IPS-15b (cell line): ENCODE measurements at regions not wholly inside any gene's neighbourhood (a gene's known extent, or its start where the extent isn't known, plus 50 kb on each side); places are given as distances from the start of the nearest gene placed in this dataset.
"Not testable (repeated sequence)": the region's sequence is repeated elsewhere in the genome, so short reads cannot be mapped to it uniquely, and the experiment has no call there.

ENCODE experiments used
- H3K27me3 ChIP-seq: one replicate; pipeline ENCODE4 v1.6.1; 2013; ENCODE audit warnings: low read length; ENCODE audit not compliant: control insufficient read depth, insufficient read depth
- H3K36me3 ChIP-seq: one replicate; pipeline ENCODE4 v1.6.1; 2013; ENCODE audit warnings: low read length; ENCODE audit not compliant: control insufficient read depth, insufficient read depth
- H3K4me1 ChIP-seq: one replicate; pipeline ENCODE4 v1.6.1; 2013; ENCODE audit warnings: mild to moderate bottlenecking, low read length; ENCODE audit not compliant: control insufficient read depth, insufficient read depth
- H3K4me3 ChIP-seq: one replicate; pipeline ENCODE4 v1.5.1; 2013; ENCODE audit warnings: low read depth, low read length
- H3K9ac ChIP-seq: one replicate; pipeline ENCODE4 v1.6.1; 2013; ENCODE audit warnings: low read depth, mild to moderate bottlenecking, low read length
- H3K9me3 ChIP-seq: one replicate; pipeline ENCODE4 v1.6.1; 2013; ENCODE audit warnings: mild to moderate bottlenecking, low read length; ENCODE audit not compliant: control insufficient read depth, insufficient read depth

GRCh38 chr9:97166496-97167138 lies 127.7 kb upstream of the CTSV start:
- not testable (repeated sequence) for H3K4me3 ChIP-seq, H3K27me3 ChIP-seq, H3K9me3 ChIP-seq, H3K36me3 ChIP-seq, H3K4me1 ChIP-seq, H3K9ac ChIP-seq

GRCh38 chr9:97160255-97160654 lies 121.3 kb upstream of the CTSV start:
- H3K36me3 ChIP-seq, result peaks cover 25% of the 10 kb centered on the region
- H3K4me1 ChIP-seq, result no peaks in the 10 kb centered on the region
- no peak overlapping the region for H3K4me3 ChIP-seq
- no peaks in the 10 kb centered on the region for H3K27me3 ChIP-seq
- H3K9ac ChIP-seq, result no peak overlapping the region
- no peaks in the 10 kb centered on the region for H3K9me3 ChIP-seq

GRCh38 chr9:97158722-97159121 lies 119.8 kb upstream of the CTSV start:
- H3K36me3 ChIP-seq, result peaks cover 41% of the 10 kb centered on the region
- H3K4me1 ChIP-seq, H3K27me3 ChIP-seq, H3K9ac ChIP-seq, H3K9me3 ChIP-seq, H3K4me3 ChIP-seq: not testable (repeated sequence)

- H3K36me3 ChIP-seq, result peaks cover 60% of the 10 kb centered on the region
- not testable (repeated sequence) for H3K9me3 ChIP-seq, H3K4me1 ChIP-seq, H3K27me3 ChIP-seq, H3K9ac ChIP-seq, H3K4me3 ChIP-seq
These were observed 116.5 kb upstream of the CTSV start for GRCh38 chr9:97155441-97155840.

GRCh38 chr9:97153967-97154366 lies 115.0 kb upstream of the CTSV start:
- no peak overlapping the region for H3K4me3 ChIP-seq
- H3K9me3 ChIP-seq, result no peaks in the 10 kb centered on the region
- H3K27me3 ChIP-seq, result no peaks in the 10 kb centered on the region
- H3K4me1 ChIP-seq, result peaks cover 6% of the 10 kb centered on the region
- peaks cover 66% of the 10 kb centered on the region for H3K36me3 ChIP-seq
- H3K9ac ChIP-seq, result no peak overlapping the region

- not testable (repeated sequence) for H3K9me3 ChIP-seq, H3K4me3 ChIP-seq, H3K9ac ChIP-seq, H3K27me3 ChIP-seq
- Histone ChIP-seq H3K4me1 (peaks cover 11% of the 10 kb centered on the region), H3K36me3 (peaks cover 63% of the 10 kb centered on the region)
These were observed 114.2 kb upstream of the CTSV start for GRCh38 chr9:97153160-97153559.

GRCh38 chr9:97150471-97150870 lies 111.5 kb upstream of the CTSV start:
- not testable (repeated sequence) for H3K9me3 ChIP-seq, H3K27me3 ChIP-seq, H3K4me3 ChIP-seq, H3K9ac ChIP-seq
- H3K36me3 ChIP-seq, result peaks cover 59% of the 10 kb centered on the region
- H3K4me1 ChIP-seq, result peaks cover 23% of the 10 kb centered on the region

- not testable (repeated sequence) for H3K27me3 ChIP-seq, H3K4me3 ChIP-seq, H3K9ac ChIP-seq, H3K9me3 ChIP-seq
- peaks cover 49% of the 10 kb centered on the region for H3K36me3 ChIP-seq
- peaks cover 23% of the 10 kb centered on the region for H3K4me1 ChIP-seq
These were observed 109.5 kb upstream of the CTSV start for GRCh38 chr9:97148428-97148827.

GRCh38 chr9:97145680-97146079 lies 106.7 kb upstream of the CTSV start:
- not testable (repeated sequence) for H3K9me3 ChIP-seq, H3K9ac ChIP-seq, H3K27me3 ChIP-seq, H3K4me3 ChIP-seq
- H3K4me1 ChIP-seq, result peaks cover 23% of the 10 kb centered on the region
- H3K36me3 ChIP-seq, result peaks cover 30% of the 10 kb centered on the region

GRCh38 chr9:97140566-97140965 lies 101.6 kb upstream of the CTSV start:
- H3K27me3 ChIP-seq, result no peaks in the 10 kb centered on the region
- peaks cover 36% of the 10 kb centered on the region for H3K36me3 ChIP-seq
- H3K4me3 ChIP-seq, result no peak overlapping the region
- H3K9me3 ChIP-seq, result no peaks in the 10 kb centered on the region
- H3K4me1 ChIP-seq, result no peaks in the 10 kb centered on the region
- H3K9ac ChIP-seq, result no peak overlapping the region

- Histone ChIP-seq H3K9ac (no peak overlapping the region), H3K4me1 (no peaks in the 10 kb centered on the region), H3K27me3 (no peaks in the 10 kb centered on the region), H3K4me3 (no peak overlapping the region), H3K9me3 (no peaks in the 10 kb centered on the region), H3K36me3 (peaks cover 46% of the 10 kb centered on the region)
These were observed 97.5 kb upstream of the CTSV start for GRCh38 chr9:97136421-97136820.

GRCh38 chr9:97133966-97134365 lies 95.0 kb upstream of the CTSV start:
- H3K4me3 ChIP-seq, H3K9me3 ChIP-seq, H3K4me1 ChIP-seq, H3K9ac ChIP-seq, H3K27me3 ChIP-seq: not testable (repeated sequence)
- peaks cover 44% of the 10 kb centered on the region for H3K36me3 ChIP-seq
